CD14-positive monocyte (primary cell): ENCODE measurements at regions not wholly inside any gene's neighbourhood (a gene's known extent, or its start where the extent isn't known, plus 50 kb on each side); places are given as distances from the start of the nearest gene placed in this dataset.

Experiments
- DNase-seq, 3 donors: peaks; one replicate each; pipeline ENCODE4 v3.0.0-alpha.2; 2011 to 2022
- H2AFZ ChIP-seq: 2 replicates; pipeline ENCODE4 v1.6.0; 2012; ENCODE audit warnings: mild to moderate bottlenecking, low read depth, low read length, inconsistent platforms; ENCODE audit not compliant: insufficient read depth, poor library complexity, severe bottlenecking
- H3K27ac ChIP-seq, 2 donors: 1 replicate in 1 of 2; 2 replicates in 1 of 2; pipeline ENCODE4 v1.5.1; 2012 to 2013; ENCODE audit warnings: low read length in 2 of 2, control low read depth in 1 of 2, inconsistent platforms in 1 of 2, low read depth in 1 of 2, mild to moderate bottlenecking in 1 of 2
- H3K27me3 ChIP-seq, 2 donors: one replicate each; pipeline versions ENCODE4 v1.6.0 to v1.6.1; 2011 to 2013; ENCODE audit warnings: low read length in 2 of 2; ENCODE audit not compliant: control insufficient read depth in 2 of 2, insufficient read depth in 2 of 2
- H3K36me3 ChIP-seq, 2 donors: replicated peaks in 1 of 2; 1 replicate in 1 of 2; 2 replicates in 1 of 2; pipeline versions ENCODE4 v1.5.1 to v1.6.1; 2012 to 2013; ENCODE audit warnings: low read length in 2 of 2, control low read depth in 1 of 2, inconsistent platforms in 1 of 2, mild to moderate bottlenecking in 1 of 2; ENCODE audit not compliant: insufficient read depth in 2 of 2, control insufficient read depth in 1 of 2
- H3K4me1 ChIP-seq, 2 donors: 1 replicate in 1 of 2; 2 replicates in 1 of 2; pipeline versions ENCODE4 v1.5.1 to v1.6.1; 2012 to 2013; ENCODE audit warnings: low read length in 2 of 2, control low read depth in 1 of 2, inconsistent platforms in 1 of 2, mild to moderate bottlenecking in 1 of 2, moderate library complexity in 1 of 2; ENCODE audit not compliant: insufficient read depth in 2 of 2, control insufficient read depth in 1 of 2
- H3K4me2 ChIP-seq: replicated peaks from 2 replicates; pipeline ENCODE3; 2012; ENCODE audit warnings: low read length, moderate library complexity, mild to moderate bottlenecking; ENCODE audit not compliant: poor library complexity, severe bottlenecking; ENCODE audit errors: extremely low read depth
- H3K4me3 ChIP-seq, 3 experiments: fragments of 200-600 bp in 1 of 3; sonication (generic) in 1 of 3; replicated peaks in 1 of 3; 1 replicate in 2 of 3; 2 replicates in 1 of 3; pipeline ENCODE4 v1.5.1; 2011 to 2013; ENCODE audit warnings: low read length in 3 of 3, mild to moderate bottlenecking in 3 of 3, control low read depth in 2 of 3, low read depth in 2 of 3, inconsistent platforms in 1 of 3, moderate library complexity in 1 of 3
- H3K79me2 ChIP-seq: 2 replicates; pipeline ENCODE4 v1.6.0; 2012; ENCODE audit warnings: mild to moderate bottlenecking, control low read depth, inconsistent platforms, low read length, moderate library complexity; ENCODE audit not compliant: insufficient read depth
- H3K9ac ChIP-seq: 2 replicates; pipeline ENCODE4 v1.6.0; 2017; ENCODE audit warnings: low read length, mild to moderate bottlenecking; ENCODE audit not compliant: insufficient read depth, poor library complexity, severe bottlenecking
- H3K9me3 ChIP-seq, 2 donors: replicated peaks in 1 of 2; 1 replicate in 1 of 2; 2 replicates in 1 of 2; pipeline versions ENCODE4 v1.5.1 to v1.6.1; 2012 to 2013; ENCODE audit warnings: low read length in 2 of 2, control low read depth in 1 of 2; ENCODE audit not compliant: control insufficient read depth in 1 of 2, insufficient read depth in 1 of 2
- H4K20me1 ChIP-seq: 2 replicates; pipeline ENCODE4 v1.6.0; 2012; ENCODE audit warnings: mild to moderate bottlenecking, low read length, control low read depth, moderate library complexity; ENCODE audit not compliant: insufficient read depth
- H3K27ac Mint-ChIP-seq, 7 donors: one replicate each; pipeline ENCODE4 v1.8.0; 2020; ENCODE audit warnings: mild to moderate bottlenecking in 7 of 7, mixed read lengths in 7 of 7, moderate library complexity in 6 of 7, inconsistent platforms in 2 of 7
- H3K27me3 Mint-ChIP-seq, 3 donors: one replicate each; pipeline ENCODE4 v1.8.0; 2021 to 2022; ENCODE audit warnings: low read depth in 3 of 3, mild to moderate bottlenecking in 3 of 3, mixed read lengths in 3 of 3, moderate library complexity in 3 of 3, inconsistent platforms in 1 of 3
- H3K36me3 Mint-ChIP-seq, 2 donors: one replicate each; pipeline ENCODE4 v1.8.0; 2020; ENCODE audit warnings: mixed read lengths in 2 of 2, inconsistent platforms in 1 of 2, mild to moderate bottlenecking in 1 of 2
- H3K4me1 Mint-ChIP-seq: one replicate; pipeline ENCODE4 v1.8.0; 2020; ENCODE audit warnings: mild to moderate bottlenecking, mixed read lengths
- H3K4me3 Mint-ChIP-seq, 2 donors: one replicate each; pipeline ENCODE4 v1.8.0; 2020; ENCODE audit warnings: mild to moderate bottlenecking in 2 of 2, mixed read lengths in 2 of 2, moderate library complexity in 1 of 2
- H3K9me3 Mint-ChIP-seq, 7 donors: one replicate each; pipeline ENCODE4 v1.8.0; 2020 to 2022; ENCODE audit warnings: mixed read lengths in 7 of 7, mild to moderate bottlenecking in 6 of 7, moderate library complexity in 6 of 7, inconsistent platforms in 2 of 7
- CTCF ChIP-seq: fragments of 200-600 bp; IDR thresholded peaks from one replicate; pipeline ENCODE4 v1.8.0; 2022; ENCODE audit warnings: antibody characterized with exemption, mild to moderate bottlenecking
- WGBS: methylation state at CpG from one replicate; pipeline ENCODE4 v1.1.5; 2013; ENCODE audit warnings: missing lambda C conversion rate; ENCODE audit not compliant: insufficient coverage; 5-methylcytosine and 5-hydroxymethylcytosine counted together
- intact Hi-C, 2 donors: fragments of 100-400 bp; cut with micrococcal nuclease; formaldehyde crosslinking; loops; one replicate each; pipeline versions ENCODE4 v1.15.0 to v1.15.1; 2023

GRCh38 chr20:7610681-7611080 lies 329.6 kb downstream of the HAO1 start:
- no peak overlapping the region for H2AFZ ChIP-seq
- WGBS, result no CpG with 5 or more reads among the region's 4 CpGs
- Mint-ChIP-seq H3K4me3 (no peak overlapping the region), H3K4me1 (no peaks in the 10 kb centered on the region), H3K9me3 (peaks cover 0 to 4% (median 0%) of the 10 kb centered on the region in 7 donors), H3K36me3 (no peaks in the 10 kb centered on the region), H3K27ac (no peak overlapping the region), H3K27me3 (peaks cover 0 to 4% (median 0%) of the 10 kb centered on the region in 3 donors)
- H3K4me2 ChIP-seq, result no peak overlapping the region
- no peak for DNase-seq
- no peaks in the 10 kb centered on the region for H3K9me3 ChIP-seq
- H3K4me1 ChIP-seq, result no peaks in the 10 kb centered on the region
- no peaks in the 10 kb centered on the region for H3K79me2 ChIP-seq
- no peaks in the 10 kb centered on the region for H3K27me3 ChIP-seq
- no peak overlapping the region for H3K4me3 ChIP-seq
- H4K20me1 ChIP-seq, result no peaks in the 10 kb centered on the region
- H3K27ac ChIP-seq, result no peak overlapping the region
- no peak for TF ChIP-seq CTCF
- H3K36me3 ChIP-seq, result no peaks in the 10 kb centered on the region
- H3K9ac ChIP-seq, result no peak overlapping the region
- intact Hi-C loops, result no loop called here

- H3K27ac Mint-ChIP-seq, result no peak overlapping the region
- H3K4me2 ChIP-seq, result no peak overlapping the region
- H3K27me3 Mint-ChIP-seq, result no peaks in the 10 kb centered on the region
- H2AFZ ChIP-seq, result no peak overlapping the region
- H3K36me3 Mint-ChIP-seq, result no peaks in the 10 kb centered on the region
- no peaks in the 10 kb centered on the region for H3K4me1 Mint-ChIP-seq
- no peak overlapping the region for H3K4me3 Mint-ChIP-seq
- no peak overlapping the region for H3K9ac ChIP-seq
- H4K20me1 ChIP-seq, result no peaks in the 10 kb centered on the region
- H3K27ac ChIP-seq, result no peak overlapping the region
- no peaks in the 10 kb centered on the region for H3K27me3 ChIP-seq
- H3K9me3 Mint-ChIP-seq, result peaks cover 2 to 11% (median 5%) of the 10 kb centered on the region in 7 donors
- no peak for TF ChIP-seq CTCF
- WGBS, result no CpG with 5 or more reads among the region's 2 CpGs
- no peak overlapping the region for H3K4me3 ChIP-seq
- intact Hi-C loops, result no loop called here
- no peak for DNase-seq
- H3K9me3 ChIP-seq, result peaks cover 0 to 9% of the 10 kb centered on the region in 2 donors
- H3K79me2 ChIP-seq, result no peaks in the 10 kb centered on the region
- no peaks in the 10 kb centered on the region for H3K4me1 ChIP-seq
- H3K36me3 ChIP-seq, result no peaks in the 10 kb centered on the region
These were observed 322.5 kb downstream of the HAO1 start for GRCh38 chr20:7617797-7618196.
